Smooth muscle cell (in vitro differentiated cells): ENCODE measurements at regions not wholly inside any gene's neighbourhood (a gene's known extent, or its start where the extent isn't known, plus 50 kb on each side); places are given as distances from the start of the nearest gene placed in this dataset.

ENCODE experiments used
- DNase-seq: peaks from one replicate; lab custom pipeline; 2025; ENCODE audit not compliant: unreplicated experiment; lab: John Stamatoyannopoulos, UW
- H2AFZ ChIP-seq: fragments of 200-600 bp; sonication (generic); 2 replicates; pipeline ENCODE4 v1.6.0; 2016; ENCODE audit warnings: antibody characterized with exemption, low read depth, mild to moderate bottlenecking
- H3F3A ChIP-seq: fragments of 200-600 bp; sonication (generic); 2 replicates; pipeline ENCODE4 v1.6.0; 2017; ENCODE audit warnings: antibody characterized with exemption, low read depth
- H3K27ac ChIP-seq: fragments of 200-600 bp; sonication (generic); 2 replicates; pipeline ENCODE4 v1.5.1; 2016; ENCODE audit warnings: low read depth, mild to moderate bottlenecking
- H3K27me3 ChIP-seq: fragments of 200-600 bp; sonication (generic); 2 replicates; pipeline ENCODE4 v1.6.1; 2016; ENCODE audit warnings: low read depth, mild to moderate bottlenecking
- H3K36me3 ChIP-seq: fragments of 200-600 bp; sonication (generic); 2 replicates; pipeline ENCODE4 v1.5.1; 2016; ENCODE audit warnings: low read depth
- H3K4me1 ChIP-seq: fragments of 200-600 bp; sonication (generic); 2 replicates; pipeline ENCODE4 v1.5.1; 2016; ENCODE audit warnings: low read depth
- H3K4me2 ChIP-seq: fragments of 200-600 bp; sonication (generic); 2 replicates; pipeline ENCODE4 v1.6.0; 2016; ENCODE audit warnings: mild to moderate bottlenecking
- H3K4me3 ChIP-seq: fragments of 200-600 bp; sonication (generic); 2 replicates; pipeline ENCODE4 v1.5.1; 2016; ENCODE audit warnings: mild to moderate bottlenecking
- H3K79me2 ChIP-seq: fragments of 200-600 bp; sonication (generic); 2 replicates; pipeline ENCODE4 v1.6.0; 2016; ENCODE audit warnings: low read depth, mild to moderate bottlenecking
- H3K9ac ChIP-seq: fragments of 200-600 bp; sonication (generic); 2 replicates; pipeline ENCODE4 v1.6.0; 2016; ENCODE audit warnings: low read depth
- H3K9me3 ChIP-seq: fragments of 200-600 bp; sonication (generic); replicated peaks from 2 replicates; pipeline ENCODE4 v1.5.1; 2016; ENCODE audit warnings: low read depth
- H4K20me1 ChIP-seq: fragments of 200-600 bp; sonication (generic); 2 replicates; pipeline ENCODE4 v1.6.0; 2016; ENCODE audit warnings: low read depth
- CTCF ChIP-seq: fragments of 200-600 bp; sonication (generic); IDR thresholded peaks from 2 replicates; pipeline ENCODE4 v1.5.1; 2017; ENCODE audit warnings: borderline replicate concordance, mild to moderate bottlenecking, antibody characterized with exemption; ENCODE audit not compliant: insufficient read depth, poor library complexity, severe bottlenecking
- WGBS: methylation state at CpG from one replicate; pipeline ENCODE4 v1.1.7; 2016; ENCODE audit warnings: low lambda C conversion rate; 5-methylcytosine and 5-hydroxymethylcytosine counted together

GRCh38 chr15:36356466-36356865, 223.0 kb upstream of the CDIN1 start:
- H3K36me3 ChIP-seq: no peaks in the 10 kb centered on the region
- H3F3A ChIP-seq: peaks cover 33% of the 10 kb centered on the region
- H3K4me2 ChIP-seq: peak overlapping the region; percentile 79
- no peak overlapping the region for H2AFZ ChIP-seq
- 21% methylated on average over 4 of the region's 4 CpGs for WGBS
- DNase-seq: no peak
- no peak overlapping the region for H3K9ac ChIP-seq
- H3K4me3 ChIP-seq: no peak overlapping the region
- no peaks in the 10 kb centered on the region for H3K27me3 ChIP-seq
- H4K20me1 ChIP-seq: no peaks in the 10 kb centered on the region
- H3K79me2 ChIP-seq: no peaks in the 10 kb centered on the region
- H3K9me3 ChIP-seq: no peaks in the 10 kb centered on the region
- H3K27ac ChIP-seq: peak overlapping the region; percentile 81
- no peak for TF ChIP-seq CTCF
- peaks cover 21% of the 10 kb centered on the region for H3K4me1 ChIP-seq

- Histone ChIP-seq H2AFZ (no peak overlapping the region), H3K4me2 (peak overlapping the region; percentile 79), H3K36me3 (no peaks in the 10 kb centered on the region), H3K79me2 (no peaks in the 10 kb centered on the region), H3K9me3 (no peaks in the 10 kb centered on the region), H3K27ac (peak overlapping the region; percentile 81), H3K27me3 (no peaks in the 10 kb centered on the region), H4K20me1 (no peaks in the 10 kb centered on the region), H3K4me1 (peaks cover 27% of the 10 kb centered on the region), H3K4me3 (peak overlapping the region; percentile 5), H3K9ac (no peak overlapping the region), H3F3A (peaks cover 33% of the 10 kb centered on the region)
- no peak for DNase-seq
- 7% methylated on average over 8 of the region's 8 CpGs for WGBS
- no peak for TF ChIP-seq CTCF
Measured at GRCh38 chr15:36356978-36357601, 222.3 kb upstream of the CDIN1 start.

- H3K27ac ChIP-seq: peak overlapping the region; percentile 81
- no peak overlapping the region for H3K4me3 ChIP-seq
- WGBS: 4% methylated on average over 2 of the region's 2 CpGs
- no peak overlapping the region for H2AFZ ChIP-seq
- H3K4me1 ChIP-seq: peaks cover 29% of the 10 kb centered on the region
- peak overlapping the region; percentile 79 for H3K4me2 ChIP-seq
- no peaks in the 10 kb centered on the region for H3K27me3 ChIP-seq
- no peak overlapping the region for H3K9ac ChIP-seq
- no peaks in the 10 kb centered on the region for H3K36me3 ChIP-seq
- no peaks in the 10 kb centered on the region for H3K9me3 ChIP-seq
- no peak for TF ChIP-seq CTCF
- H4K20me1 ChIP-seq: no peaks in the 10 kb centered on the region
- peaks cover 40% of the 10 kb centered on the region for H3F3A ChIP-seq
- no peaks in the 10 kb centered on the region for H3K79me2 ChIP-seq
- no peak for DNase-seq
Measured at GRCh38 chr15:36358094-36358493, 221.3 kb upstream of the CDIN1 start.

- DNase-seq: no peak
- 6% methylated on average over 2 of the region's 2 CpGs for WGBS
- H3K4me2 ChIP-seq: peak overlapping the region; percentile 79
- no peaks in the 10 kb centered on the region for H3K79me2 ChIP-seq
- H2AFZ ChIP-seq: no peak overlapping the region
- peaks cover 42% of the 10 kb centered on the region for H3F3A ChIP-seq
- H3K4me1 ChIP-seq: peaks cover 29% of the 10 kb centered on the region
- H3K4me3 ChIP-seq: no peak overlapping the region
- TF ChIP-seq CTCF: no peak
- H3K27ac ChIP-seq: peak overlapping the region; percentile 81
- no peaks in the 10 kb centered on the region for H3K36me3 ChIP-seq
- no peaks in the 10 kb centered on the region for H3K9me3 ChIP-seq
- H4K20me1 ChIP-seq: no peaks in the 10 kb centered on the region
- H3K9ac ChIP-seq: no peak overlapping the region
- H3K27me3 ChIP-seq: no peaks in the 10 kb centered on the region
Measured at GRCh38 chr15:36358523-36358922, 220.9 kb upstream of the CDIN1 start.
